GM12878 (cell line): ENCODE measurements at regions not wholly inside any gene's neighbourhood (a gene's known extent, or its start where the extent isn't known, plus 50 kb on each side); places are given as distances from the start of the nearest gene placed in this dataset.

Source experiments
- KLF5 ChIP-seq: fragments of 450-650 bp; IDR thresholded peaks from 2 replicates; pipeline ENCODE4 v1.6.1; 2014; ENCODE audit warnings: mild to moderate bottlenecking; ENCODE audit not compliant: partially characterized antibody
- MYB ChIP-seq: fragments of 150-350 bp; IDR thresholded peaks from 2 replicates; pipeline ENCODE4 v1.6.1; 2014; ENCODE audit warnings: mild to moderate bottlenecking, low read depth, low read length, borderline replicate concordance
- NRF1 ChIP-seq: conservative IDR thresholded peaks from 2 replicates; pipeline ENCODE4 v1.6.1; 2011; ENCODE audit warnings: mild to moderate bottlenecking, low read depth, low read length, improper control_type of control experiment
- SUPT20H ChIP-seq: IDR thresholded peaks from 2 replicates; pipeline ENCODE4 v1.6.1; 2011; ENCODE audit warnings: low read depth, mild to moderate bottlenecking, low read length, moderate library complexity, borderline replicate concordance; ENCODE audit not compliant: control insufficient read depth
- ZBTB33 ChIP-seq: fragments of 450-650 bp; IDR thresholded peaks from 2 replicates; pipeline ENCODE4 v1.6.1; 2017; ENCODE audit warnings: mild to moderate bottlenecking
- ZNF24 ChIP-seq: fragments of 450-650 bp; IDR thresholded peaks from 2 replicates; pipeline ENCODE4 v1.6.1; 2017; ENCODE audit warnings: antibody characterized with exemption, mild to moderate bottlenecking
- ZNF622 ChIP-seq: fragments of 450-650 bp; IDR thresholded peaks from 2 replicates; pipeline ENCODE4 v1.6.1; 2017; ENCODE audit warnings: mild to moderate bottlenecking, inconsistent platforms
- TF ChIP-seq, protein P1 (sequence below): fragments of 450-650 bp; IDR thresholded peaks from 2 replicates; pipeline ENCODE4 v1.6.1; 2016; ENCODE audit warnings: mild to moderate bottlenecking, moderate library complexity, borderline replicate concordance
- TF ChIP-seq, protein P2 (sequence below): fragments of 450-650 bp; IDR thresholded peaks from 2 replicates; pipeline ENCODE4 v1.6.1; 2014; ENCODE audit warnings: mild to moderate bottlenecking

DNA sequence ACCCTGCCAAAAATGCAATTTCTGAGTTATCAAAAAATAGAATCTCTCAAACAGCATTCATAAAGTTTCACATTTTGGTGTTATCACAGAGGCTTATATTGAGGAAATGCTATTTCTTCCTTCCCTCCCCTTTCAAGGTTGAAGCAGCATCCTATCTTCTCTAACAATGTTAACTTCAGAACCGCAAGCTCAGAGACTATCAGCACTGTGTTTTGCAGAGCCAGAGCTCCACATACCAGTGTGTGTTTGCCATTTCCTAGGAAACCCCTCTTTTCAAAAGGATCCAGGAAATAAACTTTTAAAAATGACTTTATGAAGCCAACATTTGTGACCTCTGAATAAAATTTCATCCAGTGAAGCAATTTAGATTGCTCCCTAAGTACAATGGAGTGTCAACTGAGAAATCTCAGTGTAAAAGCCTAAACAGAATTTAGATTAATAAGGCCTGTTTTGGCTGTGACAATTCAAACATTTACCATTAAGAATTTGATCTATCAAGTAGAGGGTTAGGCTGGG, 332.6 kb downstream of the NOVA1 start (continued):
- TF ChIP-seq KLF5: no peak
- TF ChIP-seq ZBTB33: no peak
- no peak for TF ChIP-seq NRF1
- no peak for TF ChIP-seq ZNF622
- TF ChIP-seq, protein P1, sequence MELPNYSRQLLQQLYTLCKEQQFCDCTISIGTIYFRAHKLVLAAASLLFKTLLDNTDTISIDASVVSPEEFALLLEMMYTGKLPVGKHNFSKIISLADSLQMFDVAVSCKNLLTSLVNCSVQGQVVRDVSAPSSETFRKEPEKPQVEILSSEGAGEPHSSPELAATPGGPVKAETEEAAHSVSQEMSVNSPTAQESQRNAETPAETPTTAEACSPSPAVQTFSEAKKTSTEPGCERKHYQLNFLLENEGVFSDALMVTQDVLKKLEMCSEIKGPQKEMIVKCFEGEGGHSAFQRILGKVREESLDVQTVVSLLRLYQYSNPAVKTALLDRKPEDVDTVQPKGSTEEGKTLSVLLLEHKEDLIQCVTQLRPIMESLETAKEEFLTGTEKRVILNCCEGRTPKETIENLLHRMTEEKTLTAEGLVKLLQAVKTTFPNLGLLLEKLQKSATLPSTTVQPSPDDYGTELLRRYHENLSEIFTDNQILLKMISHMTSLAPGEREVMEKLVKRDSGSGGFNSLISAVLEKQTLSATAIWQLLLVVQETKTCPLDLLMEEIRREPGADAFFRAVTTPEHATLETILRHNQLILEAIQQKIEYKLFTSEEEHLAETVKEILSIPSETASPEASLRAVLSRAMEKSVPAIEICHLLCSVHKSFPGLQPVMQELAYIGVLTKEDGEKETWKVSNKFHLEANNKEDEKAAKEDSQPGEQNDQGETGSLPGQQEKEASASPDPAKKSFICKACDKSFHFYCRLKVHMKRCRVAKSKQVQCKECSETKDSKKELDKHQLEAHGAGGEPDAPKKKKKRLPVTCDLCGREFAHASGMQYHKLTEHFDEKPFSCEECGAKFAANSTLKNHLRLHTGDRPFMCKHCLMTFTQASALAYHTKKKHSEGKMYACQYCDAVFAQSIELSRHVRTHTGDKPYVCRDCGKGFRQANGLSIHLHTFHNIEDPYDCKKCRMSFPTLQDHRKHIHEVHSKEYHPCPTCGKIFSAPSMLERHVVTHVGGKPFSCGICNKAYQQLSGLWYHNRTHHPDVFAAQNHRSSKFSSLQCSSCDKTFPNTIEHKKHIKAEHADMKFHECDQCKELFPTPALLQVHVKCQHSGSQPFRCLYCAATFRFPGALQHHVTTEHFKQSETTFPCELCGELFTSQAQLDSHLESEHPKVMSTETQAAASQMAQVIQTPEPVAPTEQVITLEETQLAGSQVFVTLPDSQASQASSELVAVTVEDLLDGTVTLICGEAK: no peak
- no peak for TF ChIP-seq SUPT20H
- TF ChIP-seq, protein P2, sequence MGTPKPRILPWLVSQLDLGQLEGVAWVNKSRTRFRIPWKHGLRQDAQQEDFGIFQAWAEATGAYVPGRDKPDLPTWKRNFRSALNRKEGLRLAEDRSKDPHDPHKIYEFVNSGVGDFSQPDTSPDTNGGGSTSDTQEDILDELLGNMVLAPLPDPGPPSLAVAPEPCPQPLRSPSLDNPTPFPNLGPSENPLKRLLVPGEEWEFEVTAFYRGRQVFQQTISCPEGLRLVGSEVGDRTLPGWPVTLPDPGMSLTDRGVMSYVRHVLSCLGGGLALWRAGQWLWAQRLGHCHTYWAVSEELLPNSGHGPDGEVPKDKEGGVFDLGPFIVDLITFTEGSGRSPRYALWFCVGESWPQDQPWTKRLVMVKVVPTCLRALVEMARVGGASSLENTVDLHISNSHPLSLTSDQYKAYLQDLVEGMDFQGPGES: no peak
- TF ChIP-seq ZNF24: no peak
- TF ChIP-seq MYB: no peak
